ENCODE measurements at regions not wholly inside any gene's neighbourhood (a gene's known extent, or its start where the extent isn't known, plus 50 kb on each side); places are given as distances from the start of the nearest gene placed in this dataset.

DNA sequence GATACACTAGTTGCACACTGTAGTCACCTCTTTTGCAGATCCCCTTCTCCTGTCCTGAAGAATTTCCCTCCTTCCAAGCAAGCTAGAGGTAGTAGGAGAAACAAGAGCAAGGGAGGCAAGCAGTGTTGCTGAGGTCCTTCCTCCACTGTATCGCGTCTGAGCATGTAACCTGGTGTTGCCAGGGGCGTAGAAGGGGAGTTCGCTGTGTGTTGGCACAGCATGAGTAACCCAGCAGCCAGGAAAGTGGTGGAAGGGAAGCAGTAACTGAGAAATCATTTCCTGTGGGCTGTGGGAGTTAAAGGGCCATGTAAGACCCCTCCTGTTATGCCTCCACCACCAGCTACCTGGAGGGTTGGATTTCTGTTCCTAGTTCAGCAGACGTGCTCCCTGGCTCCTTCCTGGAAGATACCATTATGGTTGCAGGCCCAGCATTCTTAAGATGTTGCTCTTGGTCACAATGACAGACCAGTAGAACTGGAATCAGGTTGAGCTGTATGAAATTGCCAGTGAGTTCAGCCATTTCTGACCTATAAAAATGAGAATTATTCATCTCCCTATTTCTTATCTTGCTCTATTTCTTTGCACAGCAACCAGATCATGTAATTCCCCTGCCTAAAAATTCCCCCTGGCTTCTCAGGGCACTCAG, 215.3 kb upstream of the TOPAZ1 start:
- Histone ChIP-seq H3K27me3 (ENCODE audit: control insufficient read depth, insufficient read depth, low read length, poor library complexity, severe bottlenecking) (peaks cover 57% of the 10 kb centered on the region), H3K4me3 (ENCODE audit: low read length) (no peak overlapping the region), H3K9ac (ENCODE audit: extremely low read depth, low read length, poor library complexity, severe bottlenecking) (no peak overlapping the region), H3K27ac (ENCODE audit: low read depth, low read length) (no peak overlapping the region), H3K4me1 (ENCODE audit: control insufficient read depth, insufficient read depth, low read length) (peaks cover 3% of the 10 kb centered on the region), H3K9me3 (ENCODE audit: control insufficient read depth, low read length) (no peaks in the 10 kb centered on the region), H3K36me3 (ENCODE audit: control insufficient read depth, insufficient read depth, low read length) (no peaks in the 10 kb centered on the region)
- Mint-ChIP-seq H3K27me3 (ENCODE audit: insufficient read depth) (peaks cover 35% of the 10 kb centered on the region), H3K36me3 (ENCODE audit: low read depth) (no peaks in the 10 kb centered on the region), H3K9me3 (no peaks in the 10 kb centered on the region), H3K27ac (no peak overlapping the region), H3K4me3 (no peak overlapping the region), H3K4me1 (peaks cover 4% of the 10 kb centered on the region)
- TF ChIP-seq, protein P1, sequence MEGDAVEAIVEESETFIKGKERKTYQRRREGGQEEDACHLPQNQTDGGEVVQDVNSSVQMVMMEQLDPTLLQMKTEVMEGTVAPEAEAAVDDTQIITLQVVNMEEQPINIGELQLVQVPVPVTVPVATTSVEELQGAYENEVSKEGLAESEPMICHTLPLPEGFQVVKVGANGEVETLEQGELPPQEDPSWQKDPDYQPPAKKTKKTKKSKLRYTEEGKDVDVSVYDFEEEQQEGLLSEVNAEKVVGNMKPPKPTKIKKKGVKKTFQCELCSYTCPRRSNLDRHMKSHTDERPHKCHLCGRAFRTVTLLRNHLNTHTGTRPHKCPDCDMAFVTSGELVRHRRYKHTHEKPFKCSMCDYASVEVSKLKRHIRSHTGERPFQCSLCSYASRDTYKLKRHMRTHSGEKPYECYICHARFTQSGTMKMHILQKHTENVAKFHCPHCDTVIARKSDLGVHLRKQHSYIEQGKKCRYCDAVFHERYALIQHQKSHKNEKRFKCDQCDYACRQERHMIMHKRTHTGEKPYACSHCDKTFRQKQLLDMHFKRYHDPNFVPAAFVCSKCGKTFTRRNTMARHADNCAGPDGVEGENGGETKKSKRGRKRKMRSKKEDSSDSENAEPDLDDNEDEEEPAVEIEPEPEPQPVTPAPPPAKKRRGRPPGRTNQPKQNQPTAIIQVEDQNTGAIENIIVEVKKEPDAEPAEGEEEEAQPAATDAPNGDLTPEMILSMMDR (conservative IDR thresholded peaks at IDR 0.05): no peak
- DNase-seq: no peak
- 91 to 92% methylated on average over 5 of the region's 5 CpGs for WGBS, 2 experiments (ENCODE audit: insufficient coverage in 1 of 2, insufficient read length in 1 of 2)

DNA sequence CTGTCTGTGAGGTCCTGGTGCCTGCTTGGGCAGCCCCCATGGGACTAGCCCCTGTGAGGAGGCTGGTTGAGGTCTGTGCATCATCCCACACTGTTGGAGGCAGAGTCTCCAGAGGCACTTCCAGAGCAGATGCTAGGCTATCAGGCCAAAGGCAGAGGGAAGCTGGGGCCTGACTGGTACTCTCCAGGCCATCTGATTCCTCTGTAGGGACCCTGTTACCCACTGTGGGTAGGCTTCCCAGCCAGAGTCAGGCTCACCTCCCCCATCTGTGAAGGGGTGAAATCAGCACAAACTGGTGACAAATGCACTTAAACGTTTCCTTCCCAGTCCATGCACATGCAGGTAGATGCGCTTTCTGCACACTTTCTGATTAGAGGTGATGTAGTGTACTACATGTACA, 212.6 kb upstream of the TOPAZ1 start:
- WGBS, 2 experiments (ENCODE audit: insufficient coverage in 1 of 2, insufficient read length in 1 of 2): 92% methylated on average over 2 of the region's 2 CpGs; no CpG with 5 or more reads in 1 of the 2 experiments
- Histone ChIP-seq H3K36me3 (ENCODE audit: control insufficient read depth, insufficient read depth, low read length) (no peaks in the 10 kb centered on the region), H3K27me3 (ENCODE audit: control insufficient read depth, insufficient read depth, low read length, poor library complexity, severe bottlenecking) (peaks cover 31% of the 10 kb centered on the region), H3K9me3 (ENCODE audit: control insufficient read depth, low read length) (no peaks in the 10 kb centered on the region), H3K9ac (ENCODE audit: extremely low read depth, low read length, poor library complexity, severe bottlenecking) (no peak overlapping the region), H3K27ac (ENCODE audit: low read depth, low read length) (no peak overlapping the region), H3K4me3 (ENCODE audit: low read length) (no peak overlapping the region), H3K4me1 (ENCODE audit: control insufficient read depth, insufficient read depth, low read length) (no peaks in the 10 kb centered on the region)
- no peaks in the 10 kb centered on the region for H3K4me1 Mint-ChIP-seq
- no peak for DNase-seq
- H3K36me3 Mint-ChIP-seq (ENCODE audit: low read depth): no peaks in the 10 kb centered on the region
- H3K27me3 Mint-ChIP-seq (ENCODE audit: insufficient read depth): peaks cover 13% of the 10 kb centered on the region
- no peak overlapping the region for H3K4me3 Mint-ChIP-seq
- TF ChIP-seq, protein P1 (conservative IDR thresholded peaks at IDR 0.05): no peak
- H3K27ac Mint-ChIP-seq: no peak overlapping the region
- H3K9me3 Mint-ChIP-seq: no peaks in the 10 kb centered on the region

DNA sequence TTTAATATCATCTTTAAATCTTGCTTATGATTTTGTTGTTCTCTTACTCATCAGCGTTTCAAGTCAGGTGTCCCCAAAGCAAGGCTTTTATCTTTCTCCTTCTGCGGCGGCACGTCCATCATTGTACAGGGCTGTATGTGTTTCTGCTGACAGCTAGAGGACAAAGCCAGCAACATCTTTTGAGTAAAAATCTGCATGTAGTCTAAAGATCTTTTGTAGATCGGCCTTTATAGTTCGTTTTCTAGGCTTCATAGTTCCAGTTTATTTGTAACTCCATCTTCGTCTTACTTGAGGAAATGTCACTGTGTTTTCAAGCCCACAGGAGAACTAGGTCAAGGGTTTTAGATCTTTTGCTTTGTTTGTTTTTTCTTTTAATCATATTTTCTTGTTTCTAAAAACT, 211.4 kb upstream of the TOPAZ1 start:
- no peaks in the 10 kb centered on the region for H3K36me3 ChIP-seq (ENCODE audit: control insufficient read depth, insufficient read depth, low read length)
- Mint-ChIP-seq H3K9me3 (no peaks in the 10 kb centered on the region), H3K4me1 (no peaks in the 10 kb centered on the region), H3K27me3 (ENCODE audit: insufficient read depth) (peaks cover 11% of the 10 kb centered on the region), H3K27ac (no peak overlapping the region), H3K4me3 (no peak overlapping the region), H3K36me3 (ENCODE audit: low read depth) (no peaks in the 10 kb centered on the region)
- H3K4me1 ChIP-seq (ENCODE audit: control insufficient read depth, insufficient read depth, low read length): no peaks in the 10 kb centered on the region
- TF ChIP-seq, protein P1 (conservative IDR thresholded peaks at IDR 0.05): no peak
- peaks cover 19% of the 10 kb centered on the region for H3K27me3 ChIP-seq (ENCODE audit: control insufficient read depth, insufficient read depth, low read length, poor library complexity, severe bottlenecking)
- H3K4me3 ChIP-seq (ENCODE audit: low read length): no peak overlapping the region
- no peak for DNase-seq
- H3K27ac ChIP-seq (ENCODE audit: low read depth, low read length): no peak overlapping the region
- 92 to 94% methylated on average over 7 of the region's 7 CpGs for WGBS, 2 experiments (ENCODE audit: insufficient coverage in 1 of 2, insufficient read length in 1 of 2)
- no peaks in the 10 kb centered on the region for H3K9me3 ChIP-seq (ENCODE audit: control insufficient read depth, low read length)
- no peak overlapping the region for H3K9ac ChIP-seq (ENCODE audit: extremely low read depth, low read length, poor library complexity, severe bottlenecking)
